ES-I3 (cell line): ENCODE measurements at regions not wholly inside any gene's neighbourhood (a gene's known extent, or its start where the extent isn't known, plus 50 kb on each side); places are given as distances from the start of the nearest gene placed in this dataset.

Experiments used
- H3K36me3 ChIP-seq: 2 replicates; pipeline ENCODE4 v1.6.1; 2013; ENCODE audit warnings: mild to moderate bottlenecking, low read length, control low read depth, moderate library complexity; ENCODE audit not compliant: insufficient read depth
- H3K4me1 ChIP-seq: 2 replicates; pipeline ENCODE4 v1.6.1; 2013; ENCODE audit warnings: mild to moderate bottlenecking, control low read depth, low read length; ENCODE audit not compliant: insufficient read depth
- H3K9ac ChIP-seq: 2 replicates; pipeline ENCODE4 v1.6.1; 2013; ENCODE audit warnings: low read depth, mild to moderate bottlenecking, low read length, moderate library complexity
- H3K9me3 ChIP-seq: 2 replicates; pipeline ENCODE4 v1.6.1; 2013; ENCODE audit warnings: mild to moderate bottlenecking, low read length, moderate library complexity; ENCODE audit not compliant: control insufficient read depth, insufficient read depth

DNA sequence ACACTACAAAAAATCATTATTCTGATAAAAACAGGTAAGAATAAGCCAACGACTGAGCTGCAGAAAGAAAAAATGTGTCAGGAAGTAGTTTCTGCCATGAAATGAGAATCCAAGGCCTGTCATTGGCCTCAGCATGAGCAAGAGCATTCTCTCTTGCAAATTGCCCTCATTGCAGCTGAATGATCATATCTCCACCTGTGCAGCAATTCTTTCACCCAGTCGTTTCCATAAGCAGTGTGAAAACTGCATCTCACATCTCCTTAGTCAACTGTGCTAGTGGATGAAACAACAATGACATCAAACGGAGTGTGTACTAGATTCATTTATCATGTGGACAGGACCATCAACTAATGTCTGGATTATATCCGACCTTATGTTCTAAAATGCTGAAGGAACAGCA, 88.2 kb upstream of the STXBP5 start:
- Histone ChIP-seq H3K9me3 (0 out of 2 replicates have a peak, but pooled peaks cover 4% of the 10 kb centered on the region), H3K4me1 (no peaks in the 10 kb centered on the region), H3K9ac (no peak overlapping the region), H3K36me3 (no peaks in the 10 kb centered on the region)

DNA sequence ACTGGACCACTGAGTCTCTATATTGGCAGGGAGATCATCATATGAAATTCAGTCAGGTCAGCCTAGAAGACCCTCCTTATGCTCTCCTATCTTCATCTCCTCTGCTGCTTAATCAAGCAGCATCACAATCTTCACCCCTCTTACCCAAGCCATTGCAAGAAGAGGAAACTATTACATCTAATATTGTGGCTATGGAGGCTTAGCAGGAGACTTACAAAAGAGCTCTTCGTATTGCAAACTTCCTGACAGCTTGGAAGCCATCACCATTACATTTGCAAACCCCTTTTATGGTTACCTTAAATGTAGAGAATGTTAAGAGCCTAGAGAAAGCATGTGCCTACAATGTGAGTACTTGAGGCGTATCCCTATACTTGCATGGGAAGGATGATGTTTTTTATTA, 87.2 kb upstream of the STXBP5 start:
- Histone ChIP-seq H3K9me3 (0 out of 2 replicates have a peak, but pooled peaks cover 4% of the 10 kb centered on the region), H3K4me1 (no peaks in the 10 kb centered on the region), H3K36me3 (no peaks in the 10 kb centered on the region), H3K9ac (no peak overlapping the region)

DNA sequence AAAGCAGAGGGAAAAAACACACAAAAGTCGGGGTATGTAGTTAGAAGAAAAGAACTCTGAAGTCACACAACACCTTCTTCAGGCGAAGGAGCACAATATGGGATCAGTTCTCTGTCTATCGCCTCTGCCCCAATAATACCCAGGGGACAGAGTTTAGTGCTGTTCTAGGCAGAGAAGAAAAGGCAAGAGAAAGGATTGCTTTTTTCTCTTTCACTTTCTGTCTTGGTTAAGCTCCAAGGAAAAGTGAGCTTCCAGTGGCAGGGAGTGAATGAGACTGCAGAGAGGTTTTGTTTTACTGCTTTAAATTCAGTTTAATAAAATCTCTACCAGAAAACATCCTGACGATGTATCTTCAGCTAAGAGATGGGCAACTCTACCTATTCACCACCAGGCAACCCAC, 86.6 kb upstream of the STXBP5 start:
- H3K4me1 ChIP-seq: no peaks in the 10 kb centered on the region
- H3K9ac ChIP-seq: no peak overlapping the region
- H3K9me3 ChIP-seq: 0 out of 2 replicates have a peak, but pooled peaks cover 4% of the 10 kb centered on the region
- no peaks in the 10 kb centered on the region for H3K36me3 ChIP-seq

DNA sequence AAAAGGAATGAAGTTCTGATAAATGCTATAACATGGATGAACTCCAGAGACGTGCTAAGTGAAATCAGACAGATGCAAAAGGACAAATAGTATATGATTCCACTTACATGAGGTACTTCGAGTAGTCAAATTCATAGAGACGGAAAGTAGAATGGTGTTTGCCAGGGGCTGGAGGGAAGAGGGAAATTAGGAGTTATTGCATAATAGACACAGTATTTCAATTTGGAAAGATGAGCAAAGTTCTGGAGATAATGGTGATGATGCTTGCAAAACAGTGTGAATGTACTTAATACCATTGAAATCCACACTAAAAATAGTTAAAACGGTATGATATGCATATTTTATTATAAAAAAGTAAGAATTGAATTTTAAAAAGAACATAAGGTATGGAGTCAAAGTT, 84.9 kb upstream of the STXBP5 start:
- H3K4me1 ChIP-seq: no peaks in the 10 kb centered on the region
- no peak overlapping the region for H3K9ac ChIP-seq
- no peaks in the 10 kb centered on the region for H3K36me3 ChIP-seq
- 0 out of 2 replicates have a peak, but pooled peaks cover 4% of the 10 kb centered on the region for H3K9me3 ChIP-seq

DNA sequence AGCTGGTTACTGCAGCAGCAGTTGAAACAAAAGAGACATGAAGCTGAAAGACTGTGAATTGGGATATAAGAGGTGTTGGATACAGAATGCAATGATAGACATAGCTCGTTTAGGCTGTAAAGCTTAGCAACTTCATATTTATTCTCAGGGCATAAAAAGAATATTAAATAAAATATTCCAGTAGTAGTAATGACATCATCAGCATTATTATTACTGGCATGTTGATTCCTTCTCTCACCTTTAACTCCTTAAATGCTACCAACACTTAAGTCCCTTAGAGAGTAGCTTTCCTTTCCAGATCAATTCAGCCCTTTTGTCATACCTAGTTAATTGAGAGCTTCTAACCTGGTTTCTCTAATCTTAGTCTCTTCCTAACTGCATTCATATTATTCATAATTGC, 81.4 kb upstream of the STXBP5 start:
- Histone ChIP-seq H3K9ac (no peak overlapping the region), H3K9me3 (0 out of 2 replicates have a peak, but pooled peaks cover 4% of the 10 kb centered on the region), H3K36me3 (no peaks in the 10 kb centered on the region), H3K4me1 (no peaks in the 10 kb centered on the region)

DNA sequence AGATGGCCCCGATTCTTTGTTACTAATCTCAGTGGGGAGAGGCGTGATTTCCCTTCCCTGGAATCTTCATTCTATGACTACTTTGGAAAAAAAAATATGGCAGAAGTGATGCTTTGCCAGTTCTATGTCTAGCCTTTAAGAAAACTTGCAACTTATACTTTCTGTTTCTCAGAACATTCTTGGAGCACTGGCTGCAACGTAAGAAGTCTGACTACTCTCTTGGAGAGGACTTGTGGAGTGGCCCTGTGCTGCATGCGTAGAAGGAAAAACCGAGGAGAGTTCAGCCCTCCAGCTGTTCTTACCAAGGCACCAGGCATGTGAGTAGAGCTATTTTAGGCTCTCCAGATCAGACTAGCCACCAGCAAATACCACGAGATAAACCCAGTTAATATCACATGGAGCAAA, 77.6 kb upstream of the STXBP5 start:
- H3K9me3 ChIP-seq: no peaks in the 10 kb centered on the region
- H3K4me1 ChIP-seq: peaks cover under 1% of the 10 kb centered on the region; the same call in 1 of the 2 replicates
- no peak overlapping the region for H3K9ac ChIP-seq

DNA sequence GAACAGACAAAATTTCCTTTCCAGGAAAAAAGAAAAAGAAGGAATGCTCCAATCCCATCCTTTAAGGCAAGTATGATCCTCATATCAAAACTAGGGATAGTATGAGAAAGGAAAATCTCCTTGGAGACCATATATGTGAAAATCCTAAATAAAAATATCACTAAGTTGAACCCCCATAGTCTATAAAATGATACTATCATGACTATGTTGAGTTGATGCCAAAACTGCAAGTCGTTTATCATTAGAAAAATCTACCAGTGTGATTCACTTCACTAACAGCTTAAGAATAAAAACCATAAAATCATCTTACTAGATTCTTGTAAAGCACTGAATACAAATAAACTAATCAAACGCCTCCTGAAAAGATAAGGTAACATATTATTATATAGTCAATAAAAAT, 76.6 kb upstream of the STXBP5 start:
- Histone ChIP-seq H3K4me1 (peaks cover 5% of the 10 kb centered on the region), H3K36me3 (no peaks in the 10 kb centered on the region), H3K9ac (no peak overlapping the region), H3K9me3 (no peaks in the 10 kb centered on the region)

More for the DNA sequence above, 77.6 kb upstream of the STXBP5 start:
- H3K36me3 ChIP-seq: no peaks in the 10 kb centered on the region

DNA sequence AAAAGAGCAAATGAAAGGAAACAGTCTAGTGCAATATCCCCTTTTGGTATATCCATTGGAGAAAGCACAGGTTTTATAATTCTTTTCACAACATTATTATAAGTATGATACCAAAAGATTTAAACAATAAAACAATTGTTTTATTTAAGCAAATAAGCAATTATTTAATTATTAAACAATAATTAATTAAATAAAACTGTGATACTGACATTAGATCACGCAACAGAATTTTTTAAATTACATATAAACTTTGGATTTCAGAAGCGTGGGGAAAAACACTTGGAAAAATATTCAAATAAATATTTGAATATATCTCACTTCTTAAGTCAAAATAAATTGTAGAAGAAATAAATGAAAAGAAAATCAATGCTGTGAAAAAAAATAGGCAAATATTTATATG, 76.2 kb upstream of the STXBP5 start:
- peaks cover 6% of the 10 kb centered on the region for H3K4me1 ChIP-seq
- no peaks in the 10 kb centered on the region for H3K9me3 ChIP-seq
- no peaks in the 10 kb centered on the region for H3K36me3 ChIP-seq
- no peak overlapping the region for H3K9ac ChIP-seq

DNA sequence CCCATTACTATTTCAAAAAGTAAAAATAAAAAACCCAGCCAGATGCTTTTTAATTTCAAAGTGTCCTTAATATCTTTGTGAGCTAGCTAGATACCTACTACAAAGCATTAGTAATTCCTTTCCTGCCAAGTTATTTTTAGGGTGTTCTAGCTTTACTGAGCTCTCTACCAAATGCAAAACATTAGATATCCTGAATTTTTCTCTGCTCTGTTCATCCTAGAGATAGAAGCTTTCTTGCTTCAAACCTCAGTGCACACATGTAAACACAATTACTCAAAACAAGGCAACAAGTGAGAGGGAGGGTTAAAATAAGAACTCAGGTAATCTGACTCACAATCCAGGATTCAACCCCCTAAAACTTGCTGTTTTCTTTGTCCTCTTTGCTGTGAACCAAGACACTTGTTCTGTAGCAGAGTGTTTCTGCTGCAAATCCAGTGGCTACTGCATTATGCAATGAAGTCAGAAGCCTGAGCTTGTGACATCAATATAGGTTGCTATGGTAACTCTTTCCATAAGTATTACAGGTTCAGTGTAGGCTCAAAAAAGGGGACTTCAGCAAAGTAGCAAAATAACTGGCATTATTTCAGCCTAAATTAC, 72.6 kb upstream of the STXBP5 start:
- H3K36me3 ChIP-seq: no peaks in the 10 kb centered on the region
- H3K9me3 ChIP-seq: no peaks in the 10 kb centered on the region
- H3K9ac ChIP-seq: no peak overlapping the region
- peaks cover 6% of the 10 kb centered on the region for H3K4me1 ChIP-seq

DNA sequence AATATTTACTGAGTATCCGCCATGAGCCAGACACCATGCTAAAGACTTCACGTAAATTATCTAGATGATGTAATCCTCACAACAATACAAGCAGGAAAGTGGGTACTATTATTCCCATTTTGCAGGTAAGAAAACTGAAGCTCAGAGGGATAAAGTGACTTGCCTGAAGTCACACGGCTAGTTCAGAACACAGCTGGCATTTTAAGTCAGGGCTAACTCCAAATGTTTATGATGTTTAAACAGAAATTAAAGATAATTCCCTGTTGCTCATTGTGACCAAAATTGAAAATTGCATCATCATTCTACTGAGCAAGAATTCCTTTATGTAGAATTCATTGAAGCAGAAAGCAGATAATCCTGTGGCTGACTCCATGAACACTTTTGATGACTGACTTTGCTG, 71.3 kb upstream of the STXBP5 start:
- no peaks in the 10 kb centered on the region for H3K9me3 ChIP-seq
- H3K36me3 ChIP-seq: no peaks in the 10 kb centered on the region
- H3K9ac ChIP-seq: no peak overlapping the region
- H3K4me1 ChIP-seq: peaks cover 6% of the 10 kb centered on the region

DNA sequence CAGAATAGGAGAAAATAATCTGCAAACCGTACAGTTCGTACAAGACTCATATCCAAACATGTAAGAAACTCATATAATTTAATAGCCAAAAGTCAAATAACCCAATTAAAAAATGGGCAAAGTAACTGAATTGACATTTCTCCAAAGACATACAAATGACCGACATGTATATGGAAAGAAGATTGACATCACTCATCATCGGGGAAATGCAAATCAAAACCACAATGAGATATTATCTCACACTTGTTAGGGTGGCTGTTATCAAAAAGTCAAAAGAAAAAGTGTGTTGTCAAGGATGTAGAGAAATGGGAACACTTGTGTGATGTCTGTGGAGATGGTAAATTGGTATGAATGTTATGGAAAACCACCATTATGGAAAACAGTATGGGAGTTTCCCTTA, 70.5 kb upstream of the STXBP5 start:
- Histone ChIP-seq H3K36me3 (no peaks in the 10 kb centered on the region), H3K4me1 (peaks cover 6% of the 10 kb centered on the region), H3K9ac (no peak overlapping the region), H3K9me3 (no peaks in the 10 kb centered on the region)

DNA sequence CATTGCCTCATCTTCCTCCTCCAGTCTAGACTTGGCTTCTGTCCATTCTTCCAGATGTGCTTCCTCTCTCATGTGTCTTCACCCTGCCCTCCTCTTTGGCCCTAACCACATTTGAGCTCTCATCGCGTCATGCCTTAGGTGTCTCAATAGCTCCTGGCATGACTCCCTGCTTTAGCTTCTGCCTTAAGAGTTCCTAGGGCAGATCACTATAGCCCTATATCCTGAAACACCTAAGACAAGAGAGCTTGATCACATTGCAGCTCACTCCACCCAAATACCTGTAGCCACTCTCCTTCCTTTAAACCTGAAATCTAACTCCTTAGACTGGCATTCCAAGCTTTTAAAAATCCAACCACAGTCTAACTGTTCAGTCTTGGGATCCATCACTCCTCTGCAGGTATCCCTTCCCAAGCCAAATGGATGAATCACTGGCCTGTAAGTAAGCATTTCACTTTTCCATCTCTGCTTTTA, 69.0 kb upstream of the STXBP5 start:
- H3K9ac ChIP-seq: no peak overlapping the region
- H3K4me1 ChIP-seq: peaks cover 6% of the 10 kb centered on the region
- H3K9me3 ChIP-seq: no peaks in the 10 kb centered on the region
- H3K36me3 ChIP-seq: no peaks in the 10 kb centered on the region

DNA sequence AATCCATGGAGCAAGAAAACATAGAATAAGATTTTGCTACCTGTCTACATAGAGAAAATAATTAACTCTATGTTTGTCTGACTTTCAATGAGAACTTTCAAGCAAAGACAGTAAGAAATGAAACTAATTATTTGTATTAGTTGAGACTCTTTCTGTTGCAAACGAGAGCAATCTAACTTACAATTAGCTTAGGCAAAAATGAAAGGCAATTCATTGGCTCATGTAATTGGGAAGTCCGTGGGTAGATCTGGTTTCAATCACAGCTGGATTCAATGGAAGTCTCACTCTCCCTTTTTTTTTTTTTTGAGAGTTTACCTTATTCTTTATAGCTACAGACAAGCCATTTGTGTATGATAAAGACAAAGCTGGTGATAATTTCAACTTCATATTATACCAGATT, 68.2 kb upstream of the STXBP5 start:
- peaks cover 6% of the 10 kb centered on the region for H3K4me1 ChIP-seq
- no peaks in the 10 kb centered on the region for H3K36me3 ChIP-seq
- no peak overlapping the region for H3K9ac ChIP-seq
- no peaks in the 10 kb centered on the region for H3K9me3 ChIP-seq

DNA sequence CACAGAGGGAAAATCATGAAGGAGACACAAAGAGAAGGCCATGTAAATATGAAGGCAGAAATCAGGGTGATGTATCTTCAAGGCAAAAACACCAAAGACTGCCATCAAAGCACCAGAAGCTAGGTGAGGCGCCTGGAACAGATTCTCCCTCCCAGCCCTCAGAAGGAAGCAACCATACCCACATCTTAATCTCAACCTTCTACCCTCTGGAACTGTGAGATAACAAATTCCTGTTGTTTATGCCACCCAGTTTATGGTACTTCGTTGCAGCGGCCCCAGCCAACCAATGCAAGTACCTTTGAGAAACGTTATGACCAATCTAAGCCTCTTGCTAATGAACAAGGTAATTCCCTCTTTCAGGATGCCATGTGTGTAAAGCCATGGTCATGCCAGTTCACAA, 66.2 kb upstream of the STXBP5 start:
- H3K4me1 ChIP-seq: no peaks in the 10 kb centered on the region
- H3K9ac ChIP-seq: no peak overlapping the region
- H3K36me3 ChIP-seq: no peaks in the 10 kb centered on the region
- H3K9me3 ChIP-seq: no peaks in the 10 kb centered on the region

DNA sequence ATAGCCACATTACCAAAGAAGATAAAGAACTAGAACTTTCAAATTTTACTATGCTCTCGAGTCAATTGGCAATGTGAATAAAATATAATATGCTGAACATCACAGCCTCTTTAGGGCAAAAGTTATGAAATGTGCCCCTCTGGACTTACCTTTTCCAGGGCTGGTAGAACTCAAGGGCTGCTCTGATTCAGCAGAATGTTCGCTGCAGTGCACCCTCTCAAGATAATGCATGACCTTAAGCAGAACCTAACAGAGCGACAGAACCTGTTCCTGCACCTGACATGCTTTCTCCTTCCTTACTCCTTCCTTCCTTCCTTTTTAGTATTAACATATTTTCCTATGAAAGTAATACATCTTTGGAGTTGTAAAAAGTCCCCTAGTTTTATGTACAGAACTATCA, 65.4 kb upstream of the STXBP5 start:
- Histone ChIP-seq H3K4me1 (no peaks in the 10 kb centered on the region), H3K9me3 (no peaks in the 10 kb centered on the region), H3K9ac (no peak overlapping the region), H3K36me3 (no peaks in the 10 kb centered on the region)
